ENCODE measurements at regions not wholly inside any gene's neighbourhood (a gene's known extent, or its start where the extent isn't known, plus 50 kb on each side); places are given as distances from the start of the nearest gene placed in this dataset.

- 79 to 88% methylated on average over 10 of the region's 10 CpGs for WGBS, 2 donors
- no peak for DNase-seq (ENCODE audit: low spot score in 2 of 2)
These were observed 160.8 kb upstream of the PITRM1 start for GRCh38 chr10:3333426-3333825.

GRCh38 chr10:3331690-3332230, 159.2 kb upstream of the PITRM1 start:
- Histone ChIP-seq H3K4me3 (no peak overlapping the region), H3K4me1 (peaks cover 0 to 14% (median 7%) of the 10 kb centered on the region in 4 donors), H3K27me3 (no peaks in the 10 kb centered on the region), H3K27ac (no peak overlapping the region), H3K9me3 (no peaks in the 10 kb centered on the region), H3K36me3 (no peaks in the 10 kb centered on the region)
- no peak for TF ChIP-seq CTCF (IDR thresholded peaks at IDR 0.05)
- no peak for TF ChIP-seq EP300 (IDR thresholded peaks at IDR 0.05)
- no peak for TF ChIP-seq POLR2A (IDR thresholded peaks at IDR 0.05)
- DNase-seq (ENCODE audit: low spot score in 2 of 2) = no peak
- 95 to 97% methylated on average over 23 of the region's 23 CpGs for WGBS, 2 donors

More at GRCh38 chr10:3333426-3333825, 160.8 kb upstream of the PITRM1 start:
- no peaks in the 10 kb centered on the region for H3K9me3 ChIP-seq
- TF ChIP-seq CTCF (IDR thresholded peaks at IDR 0.05) (no peak), POLR2A (IDR thresholded peaks at IDR 0.05) (no peak), EP300 (IDR thresholded peaks at IDR 0.05) (no peak)
- no peaks in the 10 kb centered on the region for H3K36me3 ChIP-seq
- peaks cover 0 to 14% (median 7%) of the 10 kb centered on the region in 4 donors for H3K4me1 ChIP-seq
- H3K27ac ChIP-seq = no peak overlapping the region
- H3K27me3 ChIP-seq = no peaks in the 10 kb centered on the region
- H3K4me3 ChIP-seq = no peak overlapping the region

- Histone ChIP-seq H3K27ac (no peak overlapping the region), H3K27me3 (no peaks in the 10 kb centered on the region), H3K4me1 (peaks cover 0 to 14% (median 7%) of the 10 kb centered on the region in 4 donors), H3K9me3 (no peaks in the 10 kb centered on the region), H3K4me3 (no peak overlapping the region), H3K36me3 (no peaks in the 10 kb centered on the region)
- no peak for TF ChIP-seq CTCF (IDR thresholded peaks at IDR 0.05)
- no peak for TF ChIP-seq EP300 (IDR thresholded peaks at IDR 0.05)
- TF ChIP-seq POLR2A (IDR thresholded peaks at IDR 0.05) = no peak
- no peak for DNase-seq (ENCODE audit: low spot score in 2 of 2)
- 89 to 91% methylated on average over 17 of the region's 17 CpGs for whole genome bisulfite sequencing, 2 donors
These were observed 158.6 kb upstream of the PITRM1 start for GRCh38 chr10:3331187-3331586.

GRCh38 chr10:3330663-3331062, 158.1 kb upstream of the PITRM1 start:
- TF ChIP-seq EP300 (IDR thresholded peaks at IDR 0.05) (peak in 1 of 2 donors; percentile 72), POLR2A (IDR thresholded peaks at IDR 0.05) (no peak), CTCF (IDR thresholded peaks at IDR 0.05) (no peak)
- Histone ChIP-seq H3K9me3 (no peaks in the 10 kb centered on the region), H3K27me3 (no peaks in the 10 kb centered on the region), H3K4me1 (peaks cover 0 to 14% (median 7%) of the 10 kb centered on the region in 4 donors), H3K27ac (no peak overlapping the region), H3K4me3 (no peak overlapping the region), H3K36me3 (no peaks in the 10 kb centered on the region)
- 19 to 37% methylated on average over 7 to 8 of the region's 8 CpGs for WGBS, 2 donors
- DNase-seq (ENCODE audit: low spot score in 2 of 2) = peak; percentile 25 to 62

GRCh38 chr10:3325954-3326750, 153.6 kb upstream of the PITRM1 start:
- 78 to 81% methylated on average over 7 of the region's 7 CpGs for WGBS, 2 donors
- DNase-seq (ENCODE audit: low spot score in 2 of 2) = no peak
- Histone ChIP-seq H3K27ac (no peak overlapping the region), H3K4me1 (peaks cover 0 to 26% (median 6%) of the 10 kb centered on the region in 4 donors), H3K9me3 (no peaks in the 10 kb centered on the region), H3K27me3 (no peaks in the 10 kb centered on the region), H3K36me3 (no peaks in the 10 kb centered on the region), H3K4me3 (no peak overlapping the region)
- TF ChIP-seq EP300 (IDR thresholded peaks at IDR 0.05) (no peak), CTCF (IDR thresholded peaks at IDR 0.05) (no peak), POLR2A (IDR thresholded peaks at IDR 0.05) (no peak)
